ENCODE measurements at regions not wholly inside any gene's neighbourhood (a gene's known extent, or its start where the extent isn't known, plus 50 kb on each side); places are given as distances from the start of the nearest gene placed in this dataset.

GRCh38 chr21:29416268-29416667 lies 117.5 kb downstream of the BACH1 start:
- FAIRE-seq (no peak), ATAC-seq (no peak), DNase-seq (ENCODE audit: extremely low read depth in 1 of 4, low spot score in 3 of 4) (no peak)
- Histone ChIP-seq H3K4me2 (ENCODE audit: insufficient read depth, low read length) (no peak overlapping the region), H3K9me3 (replicated peaks; ENCODE audit: control insufficient read depth, insufficient read depth, low read depth, low read length) (no peaks in the 10 kb centered on the region), H2AFZ (ENCODE audit: low read depth, low read length) (no peak overlapping the region), H3K4me1 (replicated peaks in 1 of 2; ENCODE audit: control insufficient read depth in 2 of 2, insufficient read depth in 2 of 2, low read length in 2 of 2) (no peaks in the 10 kb centered on the region), H3K4me3 (no peak overlapping the region), H3K27me3 (ENCODE audit: control insufficient read depth in 2 of 2, insufficient read depth in 2 of 2, low read length in 2 of 2) (no peaks in the 10 kb centered on the region), H3K9me1 (ENCODE audit: control insufficient read depth, insufficient read depth, low read length) (no peaks in the 10 kb centered on the region), H3K9ac (ENCODE audit: insufficient read depth in 1 of 2, low read depth in 2 of 2, low read length in 2 of 2) (no peak overlapping the region), H3K79me2 (ENCODE audit: control insufficient read depth, insufficient read depth, low read length) (no peaks in the 10 kb centered on the region), H3K27ac (ENCODE audit: extremely low read depth, low read depth, low read length) (no peak overlapping the region), H4K20me1 (replicated peaks; ENCODE audit: control insufficient read depth, insufficient read depth, low read length) (no peaks in the 10 kb centered on the region), H3K36me3 (ENCODE audit: control insufficient read depth, insufficient read depth, low read length) (no peaks in the 10 kb centered on the region)
- in situ Hi-C loops (cut with MboI): no loop called here
- BruUV-seq (replicated peaks): no TSS peak
- ChIA-PET POLR2A (interaction anchor here (0.8 kb wide), 1 partner anchor 114 kb away, joined by 3 read pairs; no protein-coding TSS in a partner anchor), CTCF (ENCODE audit: low intra/inter-chr PET ratio) (no interaction called here)
- WGBS (ENCODE audit: insufficient coverage, low coverage, missing lambda C conversion rate): 63% methylated on average over 2 of the region's 4 CpGs
- intact Hi-C loops (cut with micrococcal nuclease): no loop called here
- TF ChIP-seq KLF1 (tag; IDR thresholded peaks at IDR 0.05): no peak
- no peak for TF ChIP-seq ZNF75A (CRISPR knock-in tag; IDR thresholded peaks at IDR 0.05)
- no peak for TF ChIP-seq CCNT2 (IDR thresholded peaks at IDR 0.05; ENCODE audit: borderline replicate concordance, extremely low read depth, insufficient read length, low read depth, low read length)
- TF ChIP-seq ELF1 (tag; IDR thresholded peaks at IDR 0.05): no peak
- TF ChIP-seq SIX5 (IDR thresholded peaks at IDR 0.05; ENCODE audit: borderline replicate concordance in 1 of 2, insufficient read depth in 1 of 2, low read depth in 1 of 2, low read length in 2 of 2): no peak
- no peak for TF ChIP-seq UBTF (IDR thresholded peaks at IDR 0.05; ENCODE audit: borderline replicate concordance in 1 of 2, low read depth in 2 of 2, low read length in 2 of 2)
- no peak for TF ChIP-seq TSC22D4 (tag; IDR thresholded peaks at IDR 0.05)
- no peak for TF ChIP-seq TFAP4 (CRISPR knock-in tag; IDR thresholded peaks at IDR 0.05; ENCODE audit: borderline replicate concordance)
- no peak for TF ChIP-seq ZNF592 (IDR thresholded peaks at IDR 0.05)
- TF ChIP-seq PHF8 (IDR thresholded peaks at IDR 0.05; ENCODE audit: borderline replicate concordance, low read length): no peak
- TF ChIP-seq HIVEP1 (CRISPR knock-in tag; IDR thresholded peaks at IDR 0.05): no peak
- no peak for TF ChIP-seq RFX1 (IDR thresholded peaks at IDR 0.05)
- TF ChIP-seq GTF2B (IDR thresholded peaks at IDR 0.05; ENCODE audit: extremely low read depth, insufficient read length): no peak
